H9 (cell line): ENCODE measurements at regions not wholly inside any gene's neighbourhood (a gene's known extent, or its start where the extent isn't known, plus 50 kb on each side); places are given as distances from the start of the nearest gene placed in this dataset.

ENCODE experiments used
- DNase-seq: peaks from one replicate; pipeline ENCODE4 v3.0.0-alpha.2; 2017
- H2AFZ ChIP-seq: one replicate; pipeline ENCODE4 v1.6.1; 2013; ENCODE audit warnings: mild to moderate bottlenecking, low read length, control low read depth, moderate library complexity
- H2AK5ac ChIP-seq: 2 replicates; pipeline ENCODE4 v1.6.1; 2013; ENCODE audit warnings: low read length, control low read depth, mixed read lengths; ENCODE audit not compliant: insufficient read length
- H2BK120ac ChIP-seq: one replicate; pipeline ENCODE4 v1.6.1; 2013; ENCODE audit warnings: low read depth, mild to moderate bottlenecking, low read length, control low read depth, inconsistent platforms; ENCODE audit not compliant: poor library complexity, severe bottlenecking
- H2BK12ac ChIP-seq: 2 replicates; pipeline ENCODE4 v1.6.1; 2013; ENCODE audit warnings: low read length, control low read depth, mixed read lengths, low read depth; ENCODE audit not compliant: insufficient read length
- H2BK15ac ChIP-seq: 2 replicates; pipeline ENCODE4 v1.6.1; 2013; ENCODE audit warnings: low read depth, low read length, control low read depth
- H2BK20ac ChIP-seq: one replicate; pipeline ENCODE4 v1.6.1; 2013; ENCODE audit warnings: low read depth, mild to moderate bottlenecking, low read length, control low read depth, inconsistent platforms; ENCODE audit not compliant: poor library complexity, severe bottlenecking
- H2BK5ac ChIP-seq: 2 replicates; pipeline ENCODE4 v1.6.1; 2013; ENCODE audit warnings: low read length, control low read depth, mixed read lengths; ENCODE audit not compliant: insufficient read length
- H3K14ac ChIP-seq: 2 replicates; pipeline ENCODE4 v1.6.1; 2013; ENCODE audit warnings: low read length, control low read depth; ENCODE audit not compliant: insufficient read depth
- H3K18ac ChIP-seq: 2 replicates; pipeline ENCODE4 v1.6.1; 2013; ENCODE audit warnings: low read depth, mild to moderate bottlenecking, mixed read lengths, low read length, control low read depth; ENCODE audit not compliant: insufficient read length
- H3K23ac ChIP-seq: 2 replicates; pipeline ENCODE4 v1.6.1; 2013; ENCODE audit warnings: low read length, control low read depth, mixed read lengths, low read depth; ENCODE audit not compliant: insufficient read length
- H3K23me2 ChIP-seq: 2 replicates; pipeline ENCODE4 v1.6.1; 2013; ENCODE audit warnings: low read depth, mild to moderate bottlenecking, mixed read lengths, low read length, control low read depth; ENCODE audit not compliant: insufficient read length, poor library complexity, severe bottlenecking
- H3K27ac ChIP-seq: 2 replicates; pipeline ENCODE4 v1.5.1; 2013; ENCODE audit warnings: low read length, control low read depth, mixed read lengths, low read depth; ENCODE audit not compliant: insufficient read length
- H3K27me3 ChIP-seq: 2 replicates; pipeline ENCODE4 v1.6.1; 2013; ENCODE audit warnings: low read length, control low read depth, inconsistent platforms; ENCODE audit not compliant: insufficient read depth
- H3K4ac ChIP-seq: 2 replicates; pipeline ENCODE4 v1.6.1; 2013; ENCODE audit warnings: low read depth, mild to moderate bottlenecking, control low read depth, inconsistent platforms, low read length, moderate library complexity
- H3K4me1 ChIP-seq: 2 replicates; pipeline ENCODE4 v1.6.1; 2013; ENCODE audit warnings: low read length, control low read depth, inconsistent platforms; ENCODE audit not compliant: insufficient read depth
- H3K4me2 ChIP-seq: 2 replicates; pipeline ENCODE4 v1.6.1; 2013; ENCODE audit warnings: low read length, control low read depth, mixed read lengths; ENCODE audit not compliant: insufficient read length, insufficient read depth
- H3K56ac ChIP-seq: 2 replicates; pipeline ENCODE4 v1.6.1; 2013; ENCODE audit warnings: low read depth, mild to moderate bottlenecking, mixed read lengths, low read length, control low read depth; ENCODE audit not compliant: insufficient read length
- H3K79me1 ChIP-seq: 2 replicates; pipeline ENCODE4 v1.6.1; 2013; ENCODE audit warnings: low read depth, mild to moderate bottlenecking, moderate library complexity, low read length, control low read depth, inconsistent platforms; ENCODE audit not compliant: insufficient read depth, poor library complexity, severe bottlenecking
- H3K79me2 ChIP-seq: 2 replicates; pipeline ENCODE4 v1.6.1; 2013; ENCODE audit warnings: low read length, control low read depth, inconsistent platforms; ENCODE audit not compliant: insufficient read depth
- H3K9ac ChIP-seq: 2 replicates; pipeline ENCODE4 v1.6.1; 2013; ENCODE audit warnings: low read length, control low read depth, mixed read lengths; ENCODE audit not compliant: insufficient read length; ENCODE audit errors: extremely low read depth
- H3K9me3 ChIP-seq: one replicate; pipeline ENCODE4 v1.6.1; 2013; ENCODE audit warnings: low read depth, low read length, inconsistent platforms; ENCODE audit not compliant: control insufficient read depth
- H3T11ph ChIP-seq: one replicate; pipeline ENCODE4 v1.6.1; 2013; ENCODE audit warnings: mild to moderate bottlenecking, low read length, control low read depth, inconsistent platforms
- H4K20me1 ChIP-seq: one replicate; pipeline ENCODE4 v1.6.1; 2013; ENCODE audit not compliant: control insufficient read depth, insufficient read length, insufficient read depth
- H4K5ac ChIP-seq: 2 replicates; pipeline ENCODE4 v1.6.1; 2013; ENCODE audit warnings: low read depth, mild to moderate bottlenecking, mixed read lengths, low read length, control low read depth; ENCODE audit not compliant: insufficient read length
- H4K8ac ChIP-seq: replicated peaks from 2 replicates; pipeline ENCODE4 v1.6.1; 2013; ENCODE audit warnings: low read length, control low read depth, mixed read lengths, low read depth; ENCODE audit not compliant: insufficient read length
- H4K91ac ChIP-seq: 2 replicates; pipeline ENCODE4 v1.6.1; 2013; ENCODE audit warnings: low read depth, mild to moderate bottlenecking, moderate library complexity, mixed read lengths, low read length, control low read depth; ENCODE audit not compliant: insufficient read length
- H3K27ac Mint-ChIP-seq, 3 experiments: 2 replicates in 2 of 3; 3 replicates in 1 of 3; pipeline ENCODE4 v1.8.0; 2020 to 2021; ENCODE audit warnings: mixed read lengths in 3 of 3, mild to moderate bottlenecking in 1 of 3, moderate library complexity in 1 of 3
- H3K27me3 Mint-ChIP-seq: 2 replicates; pipeline ENCODE4 v1.8.0; 2021; ENCODE audit warnings: low read depth, mild to moderate bottlenecking, moderate library complexity, mixed read lengths
- H3K36me3 Mint-ChIP-seq, 3 experiments: 2 replicates in 2 of 3; 3 replicates in 1 of 3; pipeline ENCODE4 v1.8.0; 2020 to 2021; ENCODE audit warnings: low read depth in 3 of 3, mixed read lengths in 3 of 3; ENCODE audit not compliant: insufficient read depth in 1 of 3
- H3K4me1 Mint-ChIP-seq, 2 experiments: 2 replicates each; pipeline ENCODE4 v1.8.0; 2020; ENCODE audit warnings: mixed read lengths in 2 of 2
- H3K4me3 Mint-ChIP-seq, 2 experiments: 2 replicates in 1 of 2; 3 replicates in 1 of 2; pipeline ENCODE4 v1.8.0; 2020 to 2021; ENCODE audit warnings: mild to moderate bottlenecking in 2 of 2, mixed read lengths in 2 of 2, moderate library complexity in 1 of 2
- H3K9me3 Mint-ChIP-seq, 2 experiments: 2 replicates in 1 of 2; 3 replicates in 1 of 2; pipeline ENCODE4 v1.8.0; 2020; ENCODE audit warnings: mild to moderate bottlenecking in 2 of 2, mixed read lengths in 2 of 2, moderate library complexity in 1 of 2
- WGBS: extraction: QIAGEN DNeasy Blood & Tissue Kit; methylation state at CpG from one replicate; pipeline ENCODE4 v1.1.7; 2013; ENCODE audit warnings: missing lambda C conversion rate, low lambda C conversion rate, mixed read lengths; ENCODE audit not compliant: insufficient read length; ENCODE audit errors: extremely low coverage; 5-methylcytosine and 5-hydroxymethylcytosine counted together
- TF ChIP-seq, protein P1 (sequence below): fragments of 200-600 bp; sonication (generic); conservative IDR thresholded peaks from 3 replicates; pipeline ENCODE4 v1.8.0; 2021; ENCODE audit warnings: antibody characterized with exemption, mild to moderate bottlenecking

GRCh38 chr5:120991569-120991968 is 527.5 kb downstream of the PRR16 start:
- Histone ChIP-seq H4K91ac (no peak overlapping the region), H3K27ac (no peak overlapping the region), H3K4me1 (no peaks in the 10 kb centered on the region), H2BK5ac (no peak overlapping the region), H3K9me3 (no peaks in the 10 kb centered on the region), H3K23ac (no peak overlapping the region), H4K20me1 (no peaks in the 10 kb centered on the region), H2BK15ac (no peak overlapping the region), H2AFZ (no peak overlapping the region), H2BK20ac (no peak overlapping the region), H3K27me3 (no peaks in the 10 kb centered on the region), H3K79me2 (no peaks in the 10 kb centered on the region), H4K8ac (no peak overlapping the region), H3K18ac (no peak overlapping the region), H3K56ac (no peak overlapping the region), H3K4me2 (no peak overlapping the region), H2BK120ac (no peak overlapping the region), H3K14ac (no peak overlapping the region), H3K23me2 (no peaks in the 10 kb centered on the region), H3K79me1 (no peaks in the 10 kb centered on the region), H3K4ac (no peak overlapping the region), H3K9ac (no peak overlapping the region), H3T11ph (no peak overlapping the region), H4K5ac (no peak overlapping the region), H2AK5ac (no peak overlapping the region), H2BK12ac (no peak overlapping the region)
- TF ChIP-seq, protein P1, sequence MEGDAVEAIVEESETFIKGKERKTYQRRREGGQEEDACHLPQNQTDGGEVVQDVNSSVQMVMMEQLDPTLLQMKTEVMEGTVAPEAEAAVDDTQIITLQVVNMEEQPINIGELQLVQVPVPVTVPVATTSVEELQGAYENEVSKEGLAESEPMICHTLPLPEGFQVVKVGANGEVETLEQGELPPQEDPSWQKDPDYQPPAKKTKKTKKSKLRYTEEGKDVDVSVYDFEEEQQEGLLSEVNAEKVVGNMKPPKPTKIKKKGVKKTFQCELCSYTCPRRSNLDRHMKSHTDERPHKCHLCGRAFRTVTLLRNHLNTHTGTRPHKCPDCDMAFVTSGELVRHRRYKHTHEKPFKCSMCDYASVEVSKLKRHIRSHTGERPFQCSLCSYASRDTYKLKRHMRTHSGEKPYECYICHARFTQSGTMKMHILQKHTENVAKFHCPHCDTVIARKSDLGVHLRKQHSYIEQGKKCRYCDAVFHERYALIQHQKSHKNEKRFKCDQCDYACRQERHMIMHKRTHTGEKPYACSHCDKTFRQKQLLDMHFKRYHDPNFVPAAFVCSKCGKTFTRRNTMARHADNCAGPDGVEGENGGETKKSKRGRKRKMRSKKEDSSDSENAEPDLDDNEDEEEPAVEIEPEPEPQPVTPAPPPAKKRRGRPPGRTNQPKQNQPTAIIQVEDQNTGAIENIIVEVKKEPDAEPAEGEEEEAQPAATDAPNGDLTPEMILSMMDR: no peak
- no peak for DNase-seq
- H3K9me3 Mint-ChIP-seq: no peaks in the 10 kb centered on the region
- H3K4me1 Mint-ChIP-seq: 0 out of 4 replicates have a peak, but pooled peaks cover 0 to 3% of the 10 kb centered on the region in 2 experiments
- H3K4me3 Mint-ChIP-seq: no peak overlapping the region
- no peaks in the 10 kb centered on the region for H3K36me3 Mint-ChIP-seq
- no CpG with 5 or more reads among the region's 2 CpGs for WGBS
- H3K27ac Mint-ChIP-seq: no peak overlapping the region
- H3K27me3 Mint-ChIP-seq: no peaks in the 10 kb centered on the region
